Endothelial cell of hepatic sinusoid (primary cell): ENCODE measurements at regions not wholly inside any gene's neighbourhood (a gene's known extent, or its start where the extent isn't known, plus 50 kb on each side); places are given as distances from the start of the nearest gene placed in this dataset.

Source experiments
- in situ Hi-C: cut with HindIII; loops from 2 replicates; pipeline ENCODE4 v1.10.0; 2017; ENCODE audit warnings: low sequenced_read_pairs

- in situ Hi-C loops = no loop called here
These were observed 152.8 kb downstream of the BCL11A start for GRCh38 chr2:60400462-60401246.

GRCh38 chr2:60394463-60394862 is 159.0 kb downstream of the BCL11A start:
- in situ Hi-C loops = no loop called here

- in situ Hi-C loops = no loop called here
These were observed 161.6 kb downstream of the BCL11A start for GRCh38 chr2:60391649-60392375.

GRCh38 chr2:60391230-60391629 is 162.2 kb downstream of the BCL11A start:
- in situ Hi-C loops = no loop called here

- in situ Hi-C loops = no loop called here
These were observed 167.0 kb downstream of the BCL11A start for GRCh38 chr2:60386436-60386835.

- in situ Hi-C loops = no loop called here
These were observed 167.8 kb downstream of the BCL11A start for GRCh38 chr2:60385648-60386047.

GRCh38 chr2:60383401-60384143 is 169.9 kb downstream of the BCL11A start:
- in situ Hi-C loops = loop anchor here (5.0 kb wide), 1 partner anchor 74 kb away; no protein-coding TSS in a partner anchor

- in situ Hi-C loops = loop anchor here (5.0 kb wide), 1 partner anchor 77 kb away; no protein-coding TSS in a partner anchor
These were observed 173.0 kb downstream of the BCL11A start for GRCh38 chr2:60380411-60380810.

- in situ Hi-C loops = loop anchor here (5.0 kb wide), 1 partner anchor 78 kb away; no protein-coding TSS in a partner anchor
These were observed 173.8 kb downstream of the BCL11A start for GRCh38 chr2:60379684-60380083.

GRCh38 chr2:60379216-60379615 is 174.2 kb downstream of the BCL11A start:
- in situ Hi-C loops = no loop called here

GRCh38 chr2:60377825-60378224 is 175.6 kb downstream of the BCL11A start:
- in situ Hi-C loops = no loop called here

GRCh38 chr2:60376252-60376651 is 177.2 kb downstream of the BCL11A start:
- in situ Hi-C loops = no loop called here

- in situ Hi-C loops = loop anchor here (5.0 kb wide), 1 partner anchor 66 kb away; no protein-coding TSS in a partner anchor
These were observed 181.8 kb downstream of the BCL11A start for GRCh38 chr2:60371681-60372080.

- in situ Hi-C loops = loop anchor here (5.0 kb wide), 1 partner anchor 66 kb away; no protein-coding TSS in a partner anchor
These were observed 182.2 kb downstream of the BCL11A start for GRCh38 chr2:60371219-60371618.

- in situ Hi-C loops = loop anchor here (5.0 kb wide), 1 partner anchor 66 kb away; no protein-coding TSS in a partner anchor
These were observed 182.6 kb downstream of the BCL11A start for GRCh38 chr2:60370814-60371213.

GRCh38 chr2:60368456-60368855 is 185.0 kb downstream of the BCL11A start:
- in situ Hi-C loops = no loop called here

- in situ Hi-C loops = no loop called here
These were observed 187.2 kb downstream of the BCL11A start for GRCh38 chr2:60366135-60366712.

GRCh38 chr2:60365556-60365955 is 187.9 kb downstream of the BCL11A start:
- in situ Hi-C loops = no loop called here

GRCh38 chr2:60364491-60364890 is 189.0 kb downstream of the BCL11A start:
- in situ Hi-C loops = no loop called here

GRCh38 chr2:60361498-60361897 is 192.0 kb downstream of the BCL11A start:
- in situ Hi-C loops = no loop called here

- in situ Hi-C loops = no loop called here
These were observed 193.9 kb downstream of the BCL11A start for GRCh38 chr2:60359569-60359968.
